Hepatocyte (in vitro differentiated cells): ENCODE measurements at regions not wholly inside any gene's neighbourhood (a gene's known extent, or its start where the extent isn't known, plus 50 kb on each side); places are given as distances from the start of the nearest gene placed in this dataset.

Source experiments
- CTCF ChIP-seq: fragments of 200-600 bp; sonication (generic); IDR thresholded peaks from 2 replicates; pipeline ENCODE4 v1.5.1; 2016; ENCODE audit warnings: antibody characterized with exemption, mild to moderate bottlenecking; ENCODE audit not compliant: poor library complexity
- EZH2phosphoT487 ChIP-seq: fragments of 200-600 bp; sonication (generic); IDR thresholded peaks from one replicate; pipeline ENCODE4 v1.6.1; 2018; ENCODE audit warnings: antibody characterized with exemption, mild to moderate bottlenecking, low read depth, moderate library complexity; ENCODE audit not compliant: unreplicated experiment, severe bottlenecking

DNA sequence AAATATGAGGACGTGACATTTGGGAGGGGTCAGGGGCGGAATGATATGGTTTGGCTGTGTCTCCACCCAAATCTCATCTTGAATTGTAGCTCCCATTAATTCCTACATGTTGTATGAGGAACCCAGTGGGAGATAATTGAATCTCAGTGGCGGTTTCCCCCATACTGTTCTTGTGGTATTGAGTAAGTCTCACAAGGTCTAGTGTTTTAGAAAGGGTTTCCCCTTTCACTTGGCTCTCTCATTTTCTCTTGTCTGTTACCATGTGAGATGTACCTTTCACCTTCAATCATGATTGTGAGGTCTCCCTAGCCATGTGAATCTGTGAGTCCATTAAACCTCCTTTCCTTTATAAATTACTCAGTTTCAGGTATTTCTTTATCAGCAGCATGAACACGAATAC is 663.6 kb upstream of the CHRM3 start:
- TF ChIP-seq CTCF, result no peak
- TF ChIP-seq EZH2phosphoT487, result no peak
